ENCODE measurements at regions not wholly inside any gene's neighbourhood (a gene's known extent, or its start where the extent isn't known, plus 50 kb on each side); places are given as distances from the start of the nearest gene placed in this dataset.
"Not testable (repeated sequence)": the region's sequence is repeated elsewhere in the genome, so short reads cannot be mapped to it uniquely, and the experiment has no call there.

DNA sequence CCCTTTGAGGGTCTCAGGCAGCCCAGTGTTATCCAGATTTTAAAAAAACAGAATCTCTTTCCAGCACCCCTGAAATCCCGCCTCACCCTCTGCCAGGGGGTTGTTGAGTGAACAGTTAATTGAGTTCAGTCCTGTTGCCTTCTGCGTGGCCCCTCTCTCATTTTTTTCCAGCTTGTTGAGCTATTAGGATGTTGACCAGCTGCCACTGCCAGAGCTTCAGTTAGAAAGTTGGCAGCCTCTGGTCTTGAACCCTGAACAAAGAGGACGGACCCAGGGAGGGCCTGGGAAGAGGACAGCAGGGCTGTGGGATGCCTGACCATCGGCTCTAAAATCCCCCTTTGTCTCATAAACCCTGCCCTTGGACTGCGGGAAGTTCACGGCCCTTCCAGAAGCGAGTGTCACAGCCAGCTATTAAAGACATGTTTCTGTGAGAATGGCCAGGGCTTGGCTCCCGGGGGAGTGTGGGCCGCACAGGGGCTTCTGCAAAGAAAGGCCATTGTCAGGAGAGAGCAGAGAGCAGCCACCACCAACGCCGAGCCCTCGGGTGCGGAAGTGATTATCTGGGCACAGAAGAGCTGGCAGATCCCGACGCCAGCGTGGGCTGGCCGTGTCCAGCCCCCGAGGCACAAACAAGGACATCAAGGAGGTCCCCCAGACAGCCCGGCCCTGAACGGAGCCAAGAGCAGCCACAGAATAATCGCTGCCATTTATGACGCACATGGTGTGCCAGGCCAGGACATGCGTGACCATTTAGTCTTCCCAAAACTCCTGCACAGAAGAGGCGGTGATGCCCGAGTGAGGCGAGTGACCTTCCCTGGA is 189.0 kb downstream of the ANKRD60 start:
- in situ Hi-C loops (cut with HindIII; ENCODE audit: low pct_unique_long_range_greater_than_20kb, low sequenced_read_pairs), result no loop called here
- peak; percentile 41 for DNase-seq (ENCODE audit: low read depth, low spot score)

DNA sequence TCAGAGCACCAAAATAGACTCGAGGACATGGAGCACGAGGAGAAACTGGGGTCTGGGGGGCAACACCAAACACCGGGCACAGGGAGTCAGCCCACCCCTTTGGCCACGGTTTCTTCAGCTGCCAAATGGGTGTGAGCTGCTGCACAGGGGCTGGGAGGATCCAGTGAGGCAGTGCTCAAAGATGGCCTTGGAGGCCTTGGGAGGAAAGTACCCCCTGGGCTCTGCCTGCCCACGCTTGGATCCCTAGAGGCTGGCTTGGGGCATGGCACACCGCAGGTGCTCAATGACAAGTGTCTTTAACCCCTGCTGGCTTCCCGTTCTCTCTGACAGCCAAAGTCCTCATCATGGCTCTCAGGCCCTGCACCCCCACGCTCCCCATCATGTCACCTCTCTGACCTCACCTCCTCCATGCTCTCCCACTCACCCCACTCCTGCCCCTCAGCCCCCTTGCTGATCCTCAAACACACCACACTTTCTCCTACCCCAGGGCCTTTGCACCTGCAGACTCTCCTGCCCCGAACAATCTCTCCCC is 190.3 kb downstream of the ANKRD60 start:
- no peak for DNase-seq (ENCODE audit: low read depth, low spot score)
- in situ Hi-C loops (cut with HindIII; ENCODE audit: low pct_unique_long_range_greater_than_20kb, low sequenced_read_pairs), result no loop called here

DNA sequence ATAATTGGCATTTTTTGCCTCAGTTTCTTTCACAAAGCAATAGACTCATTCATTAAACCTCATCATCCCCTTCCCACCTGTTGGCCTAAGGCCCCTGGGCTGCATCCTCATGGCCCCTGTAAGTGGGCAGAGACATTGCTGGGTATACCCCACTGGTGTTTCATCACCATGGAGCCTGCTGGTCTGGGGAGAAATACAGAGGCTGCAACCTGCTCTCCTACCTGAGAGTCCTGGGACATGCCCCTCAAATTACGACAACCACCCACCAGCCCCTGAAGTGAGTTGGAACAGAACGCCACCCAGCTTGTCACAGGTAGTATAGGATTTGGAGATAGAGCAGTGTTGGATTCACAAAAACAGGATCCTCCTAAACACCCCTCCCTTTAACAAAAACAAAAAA is 190.8 kb downstream of the ANKRD60 start:
- in situ Hi-C loops (cut with HindIII; ENCODE audit: low pct_unique_long_range_greater_than_20kb, low sequenced_read_pairs), result no loop called here

DNA sequence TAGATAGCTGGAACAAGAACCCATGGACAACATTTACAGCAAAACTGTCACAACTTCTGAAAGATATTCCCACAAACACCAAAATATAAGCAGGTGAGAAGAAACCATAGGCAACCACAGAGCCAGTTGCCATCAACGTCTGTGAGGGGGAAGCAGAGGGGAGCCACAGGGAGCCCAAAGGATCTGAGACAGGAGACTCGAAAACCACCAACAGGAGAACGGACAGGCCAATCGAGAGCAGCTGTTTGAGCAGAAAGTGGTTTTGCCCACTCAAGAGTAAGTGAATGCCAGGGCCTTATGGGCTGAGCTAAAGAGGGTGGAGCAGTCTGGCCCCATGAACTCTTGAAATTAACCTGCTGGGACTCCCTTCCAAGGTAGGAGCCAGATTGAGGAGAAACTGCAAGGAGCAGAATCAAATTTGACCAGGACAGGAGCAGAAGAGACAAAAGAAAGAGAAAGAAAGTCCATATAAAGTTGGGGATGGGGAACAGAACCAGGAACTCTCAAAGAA is 195.4 kb downstream of the ANKRD60 start:
- in situ Hi-C loops (cut with HindIII; ENCODE audit: low pct_unique_long_range_greater_than_20kb, low sequenced_read_pairs), result no loop called here
- no peak for DNase-seq (ENCODE audit: low read depth, low spot score)

More for the DNA sequence above, 190.8 kb downstream of the ANKRD60 start:
- DNase-seq (ENCODE audit: low read depth, low spot score), result no peak

DNA sequence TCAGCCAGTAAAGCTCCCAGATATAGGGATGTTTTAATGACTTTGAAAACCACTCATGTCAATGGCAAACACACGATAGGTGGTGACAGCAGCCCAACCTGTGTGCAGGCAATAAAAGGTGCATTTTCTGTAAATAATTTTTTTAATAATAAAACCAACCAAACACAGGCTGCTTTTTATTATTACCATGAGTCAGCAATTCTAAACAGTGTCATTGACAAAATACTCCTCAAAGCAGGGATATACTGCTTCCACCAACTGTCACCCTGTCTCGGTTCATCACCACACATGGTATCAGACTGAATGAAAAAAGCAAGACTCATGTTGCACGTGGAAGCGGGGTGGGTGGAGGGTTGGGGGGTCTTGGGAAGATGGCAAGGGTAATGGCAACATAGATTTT is 195.9 kb downstream of the ANKRD60 start:
- in situ Hi-C loops (cut with HindIII; ENCODE audit: low pct_unique_long_range_greater_than_20kb, low sequenced_read_pairs), result no loop called here
- DNase-seq (ENCODE audit: low read depth, low spot score), result no peak

DNA sequence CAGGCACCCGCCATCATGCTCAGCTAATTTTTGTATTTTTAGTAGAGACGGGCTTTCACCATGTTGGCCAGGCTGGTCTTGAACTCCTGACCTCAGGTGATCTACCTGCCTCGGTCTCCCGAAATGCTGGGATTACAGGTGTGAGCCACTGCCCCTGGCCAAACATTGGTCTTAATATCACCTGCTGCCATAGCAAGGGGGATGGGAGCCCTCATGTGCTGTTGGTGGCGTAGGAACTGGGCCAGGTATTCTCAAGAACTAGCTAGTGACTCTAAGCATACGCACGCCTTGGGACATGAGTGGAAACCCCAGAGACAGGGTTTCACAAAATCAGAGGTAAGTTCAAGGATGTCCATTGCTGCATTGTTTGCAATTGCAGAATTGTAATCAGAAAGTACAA is 197.1 kb downstream of the ANKRD60 start:
- DNase-seq (ENCODE audit: low read depth, low spot score); in situ Hi-C loops (cut with HindIII; ENCODE audit: low pct_unique_long_range_greater_than_20kb, low sequenced_read_pairs): not testable (repeated sequence)

DNA sequence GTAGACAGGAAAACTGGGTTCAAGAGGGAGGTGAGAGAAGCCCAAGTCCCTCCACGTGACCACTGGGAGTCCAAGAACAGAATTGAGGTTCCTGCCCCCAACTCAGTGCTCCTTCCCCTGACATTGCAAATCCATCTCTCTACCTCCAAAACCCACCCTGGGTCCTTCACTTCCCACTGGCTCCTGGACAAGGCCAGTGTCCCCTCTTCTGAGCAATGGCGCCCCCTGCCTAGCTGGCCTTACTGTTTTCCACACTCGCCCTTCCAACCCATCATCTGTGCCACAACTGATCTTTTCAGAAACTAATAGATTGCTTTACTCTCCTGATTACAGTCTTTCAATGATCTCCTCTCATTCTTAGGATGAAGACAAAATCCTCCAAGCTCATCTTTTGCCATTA is 200.3 kb downstream of the ANKRD60 start:
- peak; percentile 36 for DNase-seq (ENCODE audit: low read depth, low spot score)
- in situ Hi-C loops (cut with HindIII; ENCODE audit: low pct_unique_long_range_greater_than_20kb, low sequenced_read_pairs), result no loop called here

DNA sequence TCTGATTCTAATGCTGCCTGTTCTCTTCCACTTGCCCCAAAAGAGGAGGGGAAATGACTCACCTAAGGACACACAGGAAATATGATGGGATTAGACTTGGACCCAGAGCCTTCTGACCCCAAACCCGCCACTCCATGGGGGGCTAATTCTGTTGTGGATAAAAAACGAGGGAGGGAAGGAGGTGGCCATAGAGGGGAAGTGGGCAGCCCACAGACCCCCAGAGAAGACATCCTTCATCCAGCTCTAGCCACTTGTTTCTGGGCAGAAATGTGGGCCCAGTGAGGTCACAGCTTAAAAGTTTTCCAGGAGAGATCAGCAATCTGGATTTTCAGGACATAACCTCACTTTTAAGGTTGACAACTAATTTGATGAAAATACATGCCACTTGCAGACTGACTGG is 202.1 kb downstream of the ANKRD60 start:
- no peak for DNase-seq (ENCODE audit: low read depth, low spot score)
- in situ Hi-C loops (cut with HindIII; ENCODE audit: low pct_unique_long_range_greater_than_20kb, low sequenced_read_pairs), result no loop called here

DNA sequence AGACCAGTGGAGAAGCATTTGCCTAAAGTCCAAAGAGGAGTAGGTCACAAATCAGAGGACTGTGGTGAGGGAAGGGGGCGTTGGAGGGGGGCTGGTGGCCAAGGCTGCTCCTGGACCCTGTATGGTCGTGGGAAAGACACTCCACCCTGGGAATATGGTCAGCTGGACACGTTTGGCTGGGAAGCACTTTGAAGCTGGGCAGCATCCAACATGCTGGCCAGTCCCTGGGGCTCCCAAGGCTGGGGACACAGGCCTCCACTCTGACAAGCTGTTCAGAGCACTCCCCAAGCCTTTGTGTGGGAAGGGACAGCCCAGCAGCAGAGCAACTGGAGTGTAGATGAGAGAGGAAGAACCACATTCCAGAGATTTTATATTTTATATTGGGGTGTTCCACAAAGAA is 203.2 kb downstream of the ANKRD60 start:
- in situ Hi-C loops (cut with HindIII; ENCODE audit: low pct_unique_long_range_greater_than_20kb, low sequenced_read_pairs), result no loop called here
- no peak for DNase-seq (ENCODE audit: low read depth, low spot score)

DNA sequence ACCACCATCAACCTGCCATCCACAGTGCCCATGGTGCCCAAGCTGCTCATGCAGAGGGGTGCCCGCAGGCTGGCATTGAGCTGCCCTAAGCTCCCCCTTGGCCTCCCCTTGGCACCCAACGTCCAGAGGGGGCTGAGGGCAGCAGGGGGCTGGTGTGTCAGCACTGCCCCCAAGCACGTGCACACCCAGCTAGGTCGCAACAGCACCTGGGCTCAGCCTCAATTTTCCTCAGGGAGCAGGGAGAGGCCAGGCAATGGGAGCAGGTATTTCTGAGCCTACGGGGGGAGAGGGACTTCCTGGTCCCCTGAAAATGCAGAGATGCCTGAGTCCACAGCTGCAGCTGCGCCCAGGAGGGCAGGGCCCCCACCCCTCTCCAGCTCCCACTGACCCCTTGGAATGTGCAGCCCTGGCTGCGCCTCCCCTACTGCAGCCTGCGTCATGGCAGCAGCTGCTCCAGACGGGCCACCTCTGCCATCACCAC is 204.2 kb downstream of the ANKRD60 start:
- in situ Hi-C loops (cut with HindIII; ENCODE audit: low pct_unique_long_range_greater_than_20kb, low sequenced_read_pairs), result no loop called here
- no peak for DNase-seq (ENCODE audit: low read depth, low spot score)

DNA sequence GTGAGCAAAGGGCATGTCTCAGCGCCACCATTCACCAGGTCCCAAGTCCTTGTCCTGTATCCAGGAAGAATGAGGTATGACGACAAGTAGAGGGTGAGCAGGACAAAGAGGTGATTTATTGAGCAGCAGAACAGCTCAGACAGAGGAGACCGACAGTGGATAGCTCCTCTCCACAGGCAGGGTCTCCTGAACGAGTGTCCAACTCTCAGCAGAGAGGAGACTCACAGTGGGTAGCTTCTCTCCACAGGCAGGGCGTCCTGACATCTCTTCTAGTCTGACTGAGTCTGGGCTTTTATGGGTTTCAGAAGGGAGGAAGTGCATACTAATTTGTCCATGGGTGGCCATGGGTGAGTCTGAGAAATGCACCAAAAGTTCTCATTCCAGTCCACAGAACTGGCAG is 204.7 kb downstream of the ANKRD60 start:
- DNase-seq (ENCODE audit: low read depth, low spot score), result no peak
- in situ Hi-C loops (cut with HindIII; ENCODE audit: low pct_unique_long_range_greater_than_20kb, low sequenced_read_pairs), result no loop called here

DNA sequence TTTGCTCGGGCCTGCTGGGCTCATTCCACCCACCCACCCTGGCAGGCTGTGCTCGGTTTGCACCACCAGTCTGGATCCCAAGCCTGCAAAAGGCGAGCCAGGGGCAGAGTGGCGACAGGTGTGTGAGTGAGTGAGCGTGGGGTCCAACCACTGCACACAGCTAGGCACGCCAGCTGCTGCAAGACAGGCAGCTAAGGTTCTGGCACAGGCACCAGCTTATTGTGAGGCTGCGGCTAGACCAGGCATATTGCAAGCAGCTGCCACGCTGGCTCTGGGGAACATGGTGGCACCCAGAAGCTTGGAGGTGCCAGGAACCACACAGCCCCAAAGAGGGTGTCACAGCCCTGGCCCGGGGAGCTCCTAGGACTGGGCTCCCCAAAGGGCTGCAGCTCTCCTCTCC is 205.1 kb downstream of the ANKRD60 start:
- in situ Hi-C loops (cut with HindIII; ENCODE audit: low pct_unique_long_range_greater_than_20kb, low sequenced_read_pairs), result no loop called here
- DNase-seq (ENCODE audit: low read depth, low spot score), result no peak

DNA sequence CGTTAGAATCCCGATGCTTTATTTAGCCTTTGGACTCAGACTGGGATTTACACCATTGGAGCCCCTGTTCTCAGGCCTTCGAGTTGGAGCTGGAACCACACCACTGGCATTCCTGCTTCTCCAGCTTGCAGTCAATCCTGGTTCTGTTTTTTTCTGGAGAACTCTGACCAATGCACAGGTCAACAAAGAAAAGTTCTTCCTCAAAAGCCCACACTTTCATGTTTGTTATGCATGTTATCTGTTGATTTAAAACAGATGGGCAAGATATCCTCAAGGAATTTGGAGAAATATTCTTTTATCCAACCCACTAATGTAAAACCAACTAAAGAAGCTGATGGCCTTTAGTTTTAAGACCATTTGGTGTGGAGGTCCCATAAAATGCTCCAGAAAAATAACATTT is 205.7 kb downstream of the ANKRD60 start:
- no peak for DNase-seq (ENCODE audit: low read depth, low spot score)
- in situ Hi-C loops (cut with HindIII; ENCODE audit: low pct_unique_long_range_greater_than_20kb, low sequenced_read_pairs), result no loop called here

DNA sequence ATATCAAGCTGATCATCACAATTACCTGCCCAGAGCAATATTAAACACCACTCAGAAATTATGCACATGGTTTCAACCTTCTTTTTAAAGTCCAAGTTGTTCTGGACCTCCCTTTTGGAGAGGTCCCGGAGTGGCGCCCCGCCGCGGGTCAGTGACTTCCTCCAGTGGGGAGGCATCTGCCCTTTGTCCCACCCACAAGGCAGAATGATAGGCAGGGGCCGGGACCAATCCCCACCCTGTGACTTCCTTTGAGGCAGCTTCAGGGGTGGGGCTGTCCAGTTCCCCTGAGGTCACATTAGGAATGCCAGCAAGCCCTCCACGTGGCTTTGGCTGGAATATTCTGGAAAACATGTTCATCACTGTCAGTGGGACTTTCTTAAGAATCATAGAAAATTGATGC is 207.0 kb downstream of the ANKRD60 start:
- in situ Hi-C loops (cut with HindIII; ENCODE audit: low pct_unique_long_range_greater_than_20kb, low sequenced_read_pairs), result no loop called here
- DNase-seq (ENCODE audit: low read depth, low spot score), result peak; percentile 26

DNA sequence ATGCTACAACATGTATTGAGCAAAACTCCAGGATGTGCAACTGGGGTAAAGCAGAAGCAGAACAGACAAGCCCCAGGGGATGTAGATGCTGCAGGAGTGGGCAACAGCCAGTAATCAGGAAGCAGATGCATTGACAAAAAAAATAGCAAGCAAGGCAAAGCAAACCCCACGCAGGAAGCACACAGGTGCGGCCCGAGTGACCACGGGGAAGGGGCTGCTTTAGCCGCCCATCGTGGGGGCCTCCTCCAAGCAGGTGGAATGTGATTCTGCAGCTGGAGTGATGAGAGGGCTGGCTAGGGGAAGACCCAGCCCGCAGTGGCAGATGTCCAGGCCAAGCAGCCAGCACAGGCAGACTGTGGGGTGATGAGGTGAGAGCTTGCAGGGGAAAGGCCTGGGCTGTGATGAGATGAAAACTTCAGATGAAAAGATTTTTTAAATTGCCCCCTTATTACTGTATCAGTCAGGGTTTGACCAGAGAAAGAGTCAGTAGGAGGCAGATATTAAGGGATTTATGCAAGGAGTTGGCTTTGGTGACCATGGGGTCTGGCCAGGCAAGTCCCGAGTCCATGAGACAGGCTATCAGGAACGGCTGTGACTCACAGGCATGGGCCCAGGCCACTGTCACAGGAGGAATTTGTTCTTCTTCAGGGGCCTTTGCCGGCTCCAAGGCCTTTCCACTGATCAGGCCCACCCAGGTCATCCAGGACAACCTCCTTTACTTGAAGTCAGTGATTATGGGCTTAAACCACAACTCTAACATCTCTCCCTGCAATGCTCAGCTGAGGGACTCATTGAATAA is 207.6 kb downstream of the ANKRD60 start:
- in situ Hi-C loops (cut with HindIII; ENCODE audit: low pct_unique_long_range_greater_than_20kb, low sequenced_read_pairs), result no loop called here
- no peak for DNase-seq (ENCODE audit: low read depth, low spot score)

DNA sequence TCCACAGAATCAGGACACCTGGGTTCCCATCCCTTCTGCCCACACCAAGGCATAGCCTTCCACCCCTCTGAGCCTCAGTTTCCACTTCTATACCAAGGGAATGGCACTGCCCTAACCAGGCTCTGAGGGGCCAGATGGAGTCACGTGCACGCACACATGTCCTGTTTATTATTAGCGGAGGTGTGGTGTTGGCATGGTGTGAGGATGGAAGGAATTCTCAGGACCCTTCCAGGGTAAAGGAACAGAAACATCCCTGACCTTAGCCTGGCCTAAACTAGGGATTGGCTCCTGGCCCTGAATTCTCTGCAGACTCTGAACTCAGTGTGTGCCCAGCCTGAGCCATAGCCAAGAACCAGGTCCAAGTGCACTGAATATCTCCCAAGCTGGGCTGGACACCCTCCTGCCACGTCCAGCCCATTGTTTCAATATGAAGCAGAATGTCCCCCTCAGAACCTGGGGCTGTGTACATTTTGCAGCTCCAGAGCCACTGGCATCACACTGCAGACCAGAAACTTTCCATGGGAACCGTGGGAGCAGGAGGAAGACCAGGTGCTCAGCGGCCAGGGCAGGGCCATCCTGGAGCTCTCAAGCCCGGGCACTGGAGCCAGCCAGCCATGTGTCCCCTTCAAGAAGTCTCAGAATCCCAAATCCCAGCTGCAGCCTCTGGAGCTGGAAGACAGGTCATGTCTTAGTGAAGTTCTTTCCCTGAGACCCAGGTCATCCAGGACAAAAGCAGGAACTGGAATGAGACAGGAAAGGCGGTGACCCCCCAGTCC is 208.4 kb downstream of the ANKRD60 start:
- in situ Hi-C loops (cut with HindIII; ENCODE audit: low pct_unique_long_range_greater_than_20kb, low sequenced_read_pairs), result no loop called here
- DNase-seq (ENCODE audit: low read depth, low spot score), result no peak

DNA sequence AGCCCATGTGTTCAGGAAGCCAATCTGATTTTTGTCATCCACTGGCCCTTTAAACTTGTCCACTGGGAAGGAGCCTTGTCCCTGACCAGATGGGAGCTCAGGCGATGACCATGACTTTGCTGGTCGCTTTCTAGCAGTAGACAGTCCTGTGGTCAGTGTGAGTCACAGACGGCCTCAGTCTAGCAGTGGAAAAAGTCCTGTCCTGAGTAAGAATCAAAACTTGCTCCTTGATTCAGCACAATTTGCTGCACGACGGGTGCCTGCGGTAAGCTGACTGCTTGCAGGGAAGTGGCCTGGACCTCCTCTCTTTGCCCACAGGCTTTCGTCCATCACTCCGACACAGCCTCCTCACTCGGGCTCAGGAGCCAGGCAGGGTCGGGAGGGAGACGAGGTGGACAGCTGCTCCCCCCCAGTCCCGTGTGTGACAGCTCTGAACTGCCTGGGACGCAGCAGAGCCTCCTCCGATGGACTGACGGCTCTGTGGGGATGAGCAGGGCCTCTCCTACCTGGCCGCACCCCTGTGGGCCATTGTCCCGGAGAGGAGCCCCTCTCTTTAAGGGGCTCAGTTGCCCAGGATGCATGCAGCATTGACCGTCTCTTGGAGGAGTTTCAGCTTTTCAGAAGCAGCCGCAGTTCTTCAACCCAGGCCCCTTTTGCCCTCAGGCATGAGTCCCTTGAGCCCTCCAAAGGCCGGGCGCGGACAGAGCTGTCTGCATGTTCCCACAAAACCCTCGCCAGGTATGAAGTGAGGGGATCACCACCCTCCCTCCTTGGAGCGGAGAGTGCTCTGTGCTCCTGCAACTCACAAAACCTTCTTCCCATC is 209.2 kb downstream of the ANKRD60 start:
- in situ Hi-C loops (cut with HindIII; ENCODE audit: low pct_unique_long_range_greater_than_20kb, low sequenced_read_pairs), result no loop called here
- no peak for DNase-seq (ENCODE audit: low read depth, low spot score)
